Activated CD4-positive, alpha-beta T cell treated with anti-CD3 and anti-CD28 coated beads, Interleukin-2, amount 10 ng/mL, durations not matched to agents 24 days and 14 days (primary cell): ENCODE measurements at regions not wholly inside any gene's neighbourhood (a gene's known extent, or its start where the extent isn't known, plus 50 kb on each side); places are given as distances from the start of the nearest gene placed in this dataset.

Source experiments
- DNase-seq: peaks from one replicate; pipeline ENCODE4 v3.0.0; 2022
- H3K27ac Mint-ChIP-seq: one replicate; pipeline ENCODE4 v1.8.0; 2022; ENCODE audit warnings: mild to moderate bottlenecking, mixed read lengths
- H3K27me3 Mint-ChIP-seq: one replicate; pipeline ENCODE4 v1.8.0; 2022; ENCODE audit warnings: mixed read lengths
- H3K36me3 Mint-ChIP-seq: one replicate; pipeline ENCODE4 v1.8.0; 2022; ENCODE audit warnings: low read depth, mild to moderate bottlenecking, mixed read lengths
- H3K4me1 Mint-ChIP-seq: one replicate; pipeline ENCODE4 v1.8.0; 2021; ENCODE audit warnings: mixed read lengths
- H3K4me3 Mint-ChIP-seq: one replicate; pipeline ENCODE4 v1.8.0; 2022; ENCODE audit warnings: mild to moderate bottlenecking, moderate library complexity, mixed read lengths
- H3K9me3 Mint-ChIP-seq: one replicate; pipeline ENCODE4 v1.8.0; 2021; ENCODE audit warnings: mixed read lengths
- intact Hi-C: fragments of 100-400 bp; cut with micrococcal nuclease; formaldehyde crosslinking; loops from one replicate; pipeline ENCODE4 v1.15.1; 2023

DNA sequence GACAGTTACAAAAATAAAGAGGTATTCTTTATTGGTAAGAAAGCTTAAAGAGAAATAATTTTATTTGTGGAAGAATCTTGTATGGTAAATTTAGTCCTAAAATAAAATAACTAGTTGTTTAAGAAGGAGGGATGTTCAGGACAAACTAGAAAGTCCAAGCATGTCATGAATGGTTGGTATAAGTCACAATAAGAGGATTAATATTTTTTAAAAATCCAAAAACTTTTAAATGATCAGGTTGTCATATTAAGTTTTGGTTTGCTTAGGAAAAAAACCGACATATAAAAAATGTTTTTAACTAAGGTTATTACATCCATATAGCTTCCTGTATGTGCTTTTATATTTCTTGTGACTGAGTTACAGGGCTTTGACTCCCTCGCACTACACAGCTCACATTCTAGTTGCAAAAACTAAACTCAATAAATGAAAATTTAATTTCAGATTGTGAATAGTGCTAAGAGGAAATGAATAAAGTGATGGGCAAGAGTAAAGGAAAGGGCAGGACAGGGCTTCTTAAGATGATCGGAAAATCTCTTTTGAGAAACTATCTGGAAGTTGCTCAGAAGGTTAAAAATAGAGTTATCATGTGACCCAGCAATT is 80.7 kb upstream of the METAP2 start:
- Mint-ChIP-seq H3K4me3 (no peak overlapping the region), H3K27ac (no peak overlapping the region), H3K9me3 (peaks cover 22% of the 10 kb centered on the region), H3K27me3 (peaks cover 2% of the 10 kb centered on the region), H3K4me1 (peaks cover 3% of the 10 kb centered on the region), H3K36me3 (no peaks in the 10 kb centered on the region)
- intact Hi-C loops: no loop called here
- no peak for DNase-seq

DNA sequence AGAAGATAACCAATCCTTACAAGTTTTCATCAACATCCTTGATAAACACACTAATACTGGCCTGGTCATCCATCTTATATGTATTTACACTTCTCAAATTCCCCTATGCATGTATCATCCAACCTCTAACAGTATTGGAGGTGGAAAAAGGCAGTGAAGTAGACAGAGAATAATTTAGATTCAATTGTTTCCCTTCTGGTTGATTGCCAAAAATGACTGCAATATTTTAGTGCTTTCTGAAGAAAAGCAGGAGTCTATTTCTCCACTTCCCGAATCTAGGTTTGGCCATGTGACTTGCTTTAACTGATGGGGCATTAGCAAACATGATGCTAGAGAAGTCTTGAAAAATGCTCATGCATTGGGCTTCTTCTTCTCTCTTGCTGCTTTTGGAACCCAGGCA is 78.3 kb upstream of the METAP2 start:
- H3K27me3 Mint-ChIP-seq: peaks cover 2% of the 10 kb centered on the region
- intact Hi-C loops: no loop called here
- no peak overlapping the region for H3K27ac Mint-ChIP-seq
- DNase-seq: no peak
- peaks cover 3% of the 10 kb centered on the region for H3K4me1 Mint-ChIP-seq
- peaks cover 22% of the 10 kb centered on the region for H3K9me3 Mint-ChIP-seq
- no peaks in the 10 kb centered on the region for H3K36me3 Mint-ChIP-seq
- H3K4me3 Mint-ChIP-seq: no peak overlapping the region

GRCh38 chr12:95396849-95397468 is 77.0 kb upstream of the METAP2 start:
- Mint-ChIP-seq H3K4me3 (no peak overlapping the region), H3K27me3 (peaks cover 2% of the 10 kb centered on the region), H3K9me3 (peaks cover 17% of the 10 kb centered on the region), H3K4me1 (peaks cover 3% of the 10 kb centered on the region), H3K36me3 (no peaks in the 10 kb centered on the region), H3K27ac (peak overlapping the region; percentile 32)
- no peak for DNase-seq
- intact Hi-C loops: no loop called here

GRCh38 chr12:95397571-95397970 is 76.4 kb upstream of the METAP2 start:
- Mint-ChIP-seq H3K27ac (no peak overlapping the region), H3K4me3 (no peak overlapping the region), H3K36me3 (no peaks in the 10 kb centered on the region), H3K27me3 (peaks cover 2% of the 10 kb centered on the region), H3K4me1 (peaks cover 3% of the 10 kb centered on the region), H3K9me3 (peaks cover 17% of the 10 kb centered on the region)
- DNase-seq: no peak
- intact Hi-C loops: no loop called here

GRCh38 chr12:95402096-95402495 is 71.9 kb upstream of the METAP2 start:
- no peak for DNase-seq
- no peak overlapping the region for H3K27ac Mint-ChIP-seq
- peaks cover 1% of the 10 kb centered on the region for H3K4me1 Mint-ChIP-seq
- H3K27me3 Mint-ChIP-seq: no peaks in the 10 kb centered on the region
- no peaks in the 10 kb centered on the region for H3K9me3 Mint-ChIP-seq
- H3K4me3 Mint-ChIP-seq: no peak overlapping the region
- no peaks in the 10 kb centered on the region for H3K36me3 Mint-ChIP-seq
- intact Hi-C loops: no loop called here

- Mint-ChIP-seq H3K27me3 (peaks cover 6% of the 10 kb centered on the region), H3K4me1 (no peaks in the 10 kb centered on the region)
- intact Hi-C loops: no loop called here
Measured at GRCh38 chr12:95408201-95408600, 65.8 kb upstream of the METAP2 start.

GRCh38 chr12:95411057-95411456 is 62.9 kb upstream of the METAP2 start:
- intact Hi-C loops: no loop called here

More at GRCh38 chr12:95408201-95408600, 65.8 kb upstream of the METAP2 start:
- Mint-ChIP-seq H3K27ac (no peak overlapping the region), H3K4me3 (no peak overlapping the region), H3K9me3 (no peaks in the 10 kb centered on the region), H3K36me3 (no peaks in the 10 kb centered on the region)
- DNase-seq: no peak

GRCh38 chr12:95411466-95411865 is 62.5 kb upstream of the METAP2 start:
- H3K4me3 Mint-ChIP-seq: no peak overlapping the region
- intact Hi-C loops: no loop called here

More at GRCh38 chr12:95411057-95411456, 62.9 kb upstream of the METAP2 start:
- DNase-seq: no peak
- H3K4me3 Mint-ChIP-seq: no peak overlapping the region
- H3K27me3 Mint-ChIP-seq: peaks cover 10% of the 10 kb centered on the region
- no peaks in the 10 kb centered on the region for H3K36me3 Mint-ChIP-seq
- no peak overlapping the region for H3K27ac Mint-ChIP-seq
- H3K9me3 Mint-ChIP-seq: no peaks in the 10 kb centered on the region
- no peaks in the 10 kb centered on the region for H3K4me1 Mint-ChIP-seq

GRCh38 chr12:95412482-95413311 is 61.3 kb upstream of the METAP2 start:
- Mint-ChIP-seq H3K4me3 (no peak overlapping the region), H3K27me3 (peaks cover 12% of the 10 kb centered on the region), H3K36me3 (no peaks in the 10 kb centered on the region), H3K4me1 (no peaks in the 10 kb centered on the region), H3K27ac (no peak overlapping the region), H3K9me3 (no peaks in the 10 kb centered on the region)
- intact Hi-C loops: no loop called here
- DNase-seq: no peak

More at GRCh38 chr12:95411466-95411865, 62.5 kb upstream of the METAP2 start:
- DNase-seq: no peak
- H3K4me1 Mint-ChIP-seq: no peaks in the 10 kb centered on the region
- no peaks in the 10 kb centered on the region for H3K9me3 Mint-ChIP-seq
- H3K27me3 Mint-ChIP-seq: peaks cover 11% of the 10 kb centered on the region
- H3K27ac Mint-ChIP-seq: no peak overlapping the region
- H3K36me3 Mint-ChIP-seq: no peaks in the 10 kb centered on the region

DNA sequence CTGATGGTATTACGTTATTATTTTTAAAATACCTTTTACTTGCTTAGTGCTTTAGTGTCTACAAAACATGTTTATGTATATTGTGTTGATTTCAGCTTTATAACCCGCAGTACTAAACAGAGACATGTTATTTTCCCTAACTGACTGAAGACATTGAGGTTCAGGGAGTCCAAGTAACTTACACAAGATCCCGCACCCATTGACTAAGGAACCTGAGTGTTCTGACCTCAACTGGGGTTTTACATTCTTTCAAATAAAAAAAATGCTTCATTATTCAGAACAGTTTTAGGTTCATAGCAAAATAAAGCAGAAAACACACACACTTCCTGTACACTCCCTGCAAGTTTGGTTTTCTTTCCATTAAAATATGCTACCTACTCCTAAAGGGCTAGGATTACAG is 60.4 kb upstream of the METAP2 start:
- H3K9me3 Mint-ChIP-seq: no peaks in the 10 kb centered on the region
- H3K36me3 Mint-ChIP-seq: no peaks in the 10 kb centered on the region
- no peak for DNase-seq
- H3K4me1 Mint-ChIP-seq: no peaks in the 10 kb centered on the region
- H3K4me3 Mint-ChIP-seq: no peak overlapping the region
- no peak overlapping the region for H3K27ac Mint-ChIP-seq
- peaks cover 12% of the 10 kb centered on the region for H3K27me3 Mint-ChIP-seq
- intact Hi-C loops: no loop called here

GRCh38 chr12:95415451-95415850 is 58.5 kb upstream of the METAP2 start:
- no peak overlapping the region for H3K4me3 Mint-ChIP-seq
- no peaks in the 10 kb centered on the region for H3K36me3 Mint-ChIP-seq
- H3K9me3 Mint-ChIP-seq: no peaks in the 10 kb centered on the region
- no peak for DNase-seq
- H3K27me3 Mint-ChIP-seq: peaks cover 10% of the 10 kb centered on the region
- intact Hi-C loops: no loop called here
- no peaks in the 10 kb centered on the region for H3K4me1 Mint-ChIP-seq
- H3K27ac Mint-ChIP-seq: no peak overlapping the region

DNA sequence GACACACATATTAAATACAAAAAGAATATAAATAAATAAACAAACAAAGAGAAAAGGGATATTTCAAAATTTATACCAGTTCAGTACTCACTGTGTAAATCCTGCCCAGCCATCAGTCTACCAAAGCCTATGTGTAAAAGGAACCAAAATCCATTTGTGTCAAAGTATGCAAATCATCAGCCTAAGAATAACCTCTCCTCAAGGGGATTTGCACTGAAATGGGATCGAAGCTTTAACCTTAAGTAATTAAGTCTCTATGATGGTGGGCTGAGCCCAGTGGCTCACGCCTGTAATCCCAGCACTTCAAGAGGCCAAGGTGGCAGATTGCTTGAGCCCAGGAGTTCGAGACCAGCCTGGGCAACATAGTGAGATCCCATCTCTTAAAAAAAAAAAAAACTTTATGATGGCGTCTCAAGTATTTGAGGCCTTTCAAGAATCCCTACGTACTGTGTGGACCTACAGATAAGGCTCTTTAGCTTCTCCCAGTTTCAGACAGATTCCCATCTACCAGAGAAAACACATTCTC is 57.8 kb upstream of the METAP2 start:
- Mint-ChIP-seq H3K27me3 (peaks cover 10% of the 10 kb centered on the region), H3K27ac (no peak overlapping the region), H3K36me3 (no peaks in the 10 kb centered on the region), H3K9me3 (no peaks in the 10 kb centered on the region), H3K4me3 (no peak overlapping the region), H3K4me1 (no peaks in the 10 kb centered on the region)
- no peak for DNase-seq
- intact Hi-C loops: no loop called here

DNA sequence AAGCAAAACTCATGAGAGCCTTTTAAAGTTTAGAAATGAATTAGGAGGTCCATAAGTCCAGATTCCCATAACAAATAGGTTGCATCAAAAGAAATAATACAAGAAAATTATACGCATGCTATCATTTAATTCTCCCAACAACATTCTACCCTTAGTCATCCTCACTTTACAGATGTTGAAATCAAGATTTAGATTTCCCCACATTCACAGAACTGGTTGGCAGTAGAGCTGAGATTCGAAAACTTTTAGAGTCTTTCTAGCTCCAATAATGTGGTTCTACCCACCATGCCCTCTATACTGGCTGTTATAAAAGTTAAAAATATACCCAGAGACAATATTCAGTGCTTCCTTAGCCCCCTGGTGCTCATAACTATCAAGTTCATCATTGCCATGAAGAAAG is 56.6 kb upstream of the METAP2 start:
- Mint-ChIP-seq H3K27me3 (peaks cover 6% of the 10 kb centered on the region), H3K4me1 (no peaks in the 10 kb centered on the region), H3K4me3 (no peak overlapping the region), H3K36me3 (no peaks in the 10 kb centered on the region), H3K27ac (no peak overlapping the region), H3K9me3 (no peaks in the 10 kb centered on the region)
- DNase-seq: no peak
- intact Hi-C loops: no loop called here

- DNase-seq: no peak
- intact Hi-C loops: no loop called here
- H3K36me3 Mint-ChIP-seq: no peaks in the 10 kb centered on the region
- H3K4me3 Mint-ChIP-seq: no peak overlapping the region
- no peaks in the 10 kb centered on the region for H3K4me1 Mint-ChIP-seq
- H3K27ac Mint-ChIP-seq: no peak overlapping the region
- no peaks in the 10 kb centered on the region for H3K9me3 Mint-ChIP-seq
- H3K27me3 Mint-ChIP-seq: peaks cover 6% of the 10 kb centered on the region
Measured at GRCh38 chr12:95418142-95418541, 55.8 kb upstream of the METAP2 start.
